PC-9 (cell line): ENCODE measurements at regions not wholly inside any gene's neighbourhood (a gene's known extent, or its start where the extent isn't known, plus 50 kb on each side); places are given as distances from the start of the nearest gene placed in this dataset.

Experiments used
- CTCF ChIP-seq: fragments of 200-600 bp; sonication (generic); conservative IDR thresholded peaks from 2 replicates; pipeline ENCODE4 v1.6.1; 2017; ENCODE audit warnings: mixed run types, antibody characterized with exemption, mild to moderate bottlenecking, moderate library complexity
- EZH2 ChIP-seq: fragments of 200-600 bp; sonication (generic); IDR thresholded peaks from 2 replicates; pipeline ENCODE4 v1.8.0; 2017; ENCODE audit warnings: antibody characterized with exemption, low read depth

DNA sequence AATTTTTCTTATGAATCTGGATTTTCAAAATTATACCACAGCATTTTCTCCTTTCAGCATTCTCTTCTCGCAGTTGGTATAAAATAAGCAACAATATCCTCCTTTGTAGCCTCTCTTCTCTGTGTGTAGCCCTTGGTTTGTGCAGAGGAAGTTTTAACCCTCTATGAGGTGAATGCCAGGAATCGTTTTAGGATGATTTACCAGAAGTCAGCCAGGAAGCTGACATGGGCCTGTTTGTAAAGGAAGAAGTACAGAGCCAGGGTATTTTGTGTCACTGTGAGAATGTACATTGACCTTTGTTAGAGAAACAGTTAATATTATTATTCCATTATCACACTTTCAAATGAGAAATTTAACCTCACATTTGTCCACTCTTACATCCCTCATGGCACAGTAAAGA is 88.9 kb upstream of the RPL34 start:
- no peak for TF ChIP-seq CTCF
- TF ChIP-seq EZH2, result no peak
